ENCODE measurements at regions not wholly inside any gene's neighbourhood (a gene's known extent, or its start where the extent isn't known, plus 50 kb on each side); places are given as distances from the start of the nearest gene placed in this dataset.
"Not testable (repeated sequence)": the region's sequence is repeated elsewhere in the genome, so short reads cannot be mapped to it uniquely, and the experiment has no call there.

- 65% methylated on average over 2 of the region's 4 CpGs for WGBS (ENCODE audit: insufficient coverage)
Observed at GRCh38 chr5:44160369-44160768, 228.9 kb downstream of the FGF10 start.

DNA sequence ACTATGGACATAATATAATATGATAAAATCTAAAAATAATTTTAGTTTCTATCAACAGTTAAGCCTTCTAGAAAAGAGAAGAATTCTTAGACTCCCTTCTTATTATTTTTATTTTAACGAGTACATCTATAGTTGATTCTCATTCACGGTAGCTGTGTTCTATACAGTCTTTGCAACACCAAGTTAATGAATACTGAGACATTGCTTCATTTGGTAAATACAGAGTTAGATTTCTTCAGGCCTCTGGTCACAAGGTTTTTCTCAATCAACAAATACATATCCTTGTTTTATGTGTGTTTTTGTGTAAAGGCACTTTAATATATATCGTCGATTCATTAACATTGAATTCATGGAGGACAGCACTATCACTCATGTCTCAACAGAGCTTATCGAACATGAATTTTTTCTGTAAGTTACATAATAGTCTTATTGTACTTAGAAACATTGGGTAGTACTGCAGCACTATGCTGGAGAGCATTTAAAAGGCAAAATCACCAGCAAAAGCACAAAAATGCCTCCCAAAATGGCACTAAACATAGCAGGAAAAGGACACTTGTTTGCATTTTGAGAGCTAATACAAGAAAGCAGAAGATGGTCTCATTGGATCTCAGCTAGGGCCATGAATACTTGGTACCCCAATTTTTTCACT, 239.0 kb downstream of the FGF10 start:
- CTCF ChIA-PET: no interaction called here

More at GRCh38 chr5:44160369-44160768, 228.9 kb downstream of the FGF10 start:
- Histone ChIP-seq H3K27me3 (replicated peaks in 2 of 5; ENCODE audit: control insufficient read depth in 4 of 5, insufficient read depth in 5 of 5, low read length in 4 of 5) (no peaks in the 10 kb centered on the region), H3K27ac (ENCODE audit: insufficient read depth in 1 of 2, low read depth in 1 of 2, low read length in 2 of 2, poor library complexity in 1 of 2, severe bottlenecking in 2 of 2) (no peak overlapping the region), H3K4me1 (ENCODE audit: control extremely low read depth in 1 of 4, control insufficient read depth in 4 of 4, insufficient read depth in 4 of 4, low read length in 3 of 4) (no peaks in the 10 kb centered on the region), H3K4me3 (ENCODE audit: control insufficient read depth in 1 of 7, extremely low read depth in 1 of 7, insufficient read depth in 4 of 7, low read depth in 2 of 7, low read length in 6 of 7) (no peak overlapping the region), H3K9me3 (ENCODE audit: control extremely low read depth in 1 of 5, control insufficient read depth in 4 of 5, insufficient read depth in 2 of 5, low read depth in 1 of 5, low read length in 4 of 5) (peaks cover 2 to 23% (median 6%) of the 10 kb centered on the region in 5 experiments), H3K36me3 (ENCODE audit: control insufficient read depth in 4 of 4, insufficient read depth in 4 of 4, low read length in 3 of 4) (no peaks in the 10 kb centered on the region)
- POLR2A ChIA-PET: no interaction called here
- CTCF ChIA-PET: no interaction called here
- DNase-seq: no peak

DNA sequence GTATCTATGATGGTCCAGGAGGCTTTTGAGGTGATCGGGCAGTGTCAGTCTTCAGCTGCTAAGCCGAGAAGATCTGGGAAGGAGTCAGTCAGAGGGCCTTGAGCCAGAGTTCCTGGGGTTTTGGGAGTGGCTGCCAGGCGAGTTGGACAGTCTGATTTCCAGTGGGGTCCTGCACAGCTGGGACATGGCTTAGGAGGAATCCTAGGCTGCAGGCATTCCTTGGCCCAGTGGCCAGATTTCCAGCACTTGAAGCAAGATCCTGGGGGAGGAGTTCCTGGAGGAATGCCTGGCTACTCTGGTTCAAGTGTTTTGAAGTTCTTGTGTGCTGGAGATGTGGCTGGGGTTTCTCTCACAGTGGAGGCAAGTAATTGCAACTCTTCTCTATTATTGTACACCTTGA, 271.3 kb downstream of the FGF10 start:
- WGBS (ENCODE audit: insufficient coverage): 89% methylated on average over 3 of the region's 3 CpGs
- H3K4me1 ChIP-seq (ENCODE audit: control extremely low read depth in 1 of 4, control insufficient read depth in 4 of 4, insufficient read depth in 4 of 4, low read length in 3 of 4); H3K9me3 ChIP-seq (ENCODE audit: control extremely low read depth in 1 of 5, control insufficient read depth in 4 of 5, insufficient read depth in 2 of 5, low read depth in 1 of 5, low read length in 4 of 5); H3K4me3 ChIP-seq (ENCODE audit: control insufficient read depth in 1 of 7, extremely low read depth in 1 of 7, insufficient read depth in 4 of 7, low read depth in 2 of 7, low read length in 6 of 7); POLR2A ChIA-PET; CTCF ChIA-PET; DNase-seq; H3K36me3 ChIP-seq (ENCODE audit: control insufficient read depth in 4 of 4, insufficient read depth in 4 of 4, low read length in 3 of 4); H3K27ac ChIP-seq (ENCODE audit: insufficient read depth in 1 of 2, low read depth in 1 of 2, low read length in 2 of 2, poor library complexity in 1 of 2, severe bottlenecking in 2 of 2); H3K27me3 ChIP-seq (replicated peaks in 2 of 5; ENCODE audit: control insufficient read depth in 4 of 5, insufficient read depth in 5 of 5, low read length in 4 of 5): not testable (repeated sequence)

More for the DNA sequence above, 239.0 kb downstream of the FGF10 start:
- POLR2A ChIA-PET: no interaction called here
- no peaks in the 10 kb centered on the region for H3K27me3 ChIP-seq (replicated peaks in 2 of 5; ENCODE audit: control insufficient read depth in 4 of 5, insufficient read depth in 5 of 5, low read length in 4 of 5)
- H3K36me3 ChIP-seq (ENCODE audit: control insufficient read depth in 4 of 4, insufficient read depth in 4 of 4, low read length in 3 of 4): no peaks in the 10 kb centered on the region
- WGBS (ENCODE audit: insufficient coverage): no CpG with 5 or more reads among the region's 5 CpGs
- H3K4me3 ChIP-seq (ENCODE audit: control insufficient read depth in 1 of 7, extremely low read depth in 1 of 7, insufficient read depth in 4 of 7, low read depth in 2 of 7, low read length in 6 of 7): no peak overlapping the region
- H3K9me3 ChIP-seq (ENCODE audit: control extremely low read depth in 1 of 5, control insufficient read depth in 4 of 5, insufficient read depth in 2 of 5, low read depth in 1 of 5, low read length in 4 of 5): peaks cover 0 to 13% (median 0%) of the 10 kb centered on the region in 5 experiments
- H3K4me1 ChIP-seq (ENCODE audit: control extremely low read depth in 1 of 4, control insufficient read depth in 4 of 4, insufficient read depth in 4 of 4, low read length in 3 of 4): no peaks in the 10 kb centered on the region
- H3K27ac ChIP-seq (ENCODE audit: insufficient read depth in 1 of 2, low read depth in 1 of 2, low read length in 2 of 2, poor library complexity in 1 of 2, severe bottlenecking in 2 of 2): no peak overlapping the region
- DNase-seq: no peak

GRCh38 chr5:44108232-44108631, 281.0 kb downstream of the FGF10 start:
- POLR2A ChIA-PET; H3K36me3 ChIP-seq (ENCODE audit: control insufficient read depth in 4 of 4, insufficient read depth in 4 of 4, low read length in 3 of 4); H3K27me3 ChIP-seq (replicated peaks in 2 of 5; ENCODE audit: control insufficient read depth in 4 of 5, insufficient read depth in 5 of 5, low read length in 4 of 5); H3K4me1 ChIP-seq (ENCODE audit: control extremely low read depth in 1 of 4, control insufficient read depth in 4 of 4, insufficient read depth in 4 of 4, low read length in 3 of 4); H3K27ac ChIP-seq (ENCODE audit: insufficient read depth in 1 of 2, low read depth in 1 of 2, low read length in 2 of 2, poor library complexity in 1 of 2, severe bottlenecking in 2 of 2); H3K4me3 ChIP-seq (ENCODE audit: control insufficient read depth in 1 of 7, extremely low read depth in 1 of 7, insufficient read depth in 4 of 7, low read depth in 2 of 7, low read length in 6 of 7); DNase-seq: not testable (repeated sequence)
- WGBS (ENCODE audit: insufficient coverage): 59% methylated on average over 5 of the region's 5 CpGs
- CTCF ChIA-PET: interaction anchor here (1.2 kb wide), 1 partner anchor 337 kb away, joined by 3 read pairs; no protein-coding TSS in a partner anchor
- H3K9me3 ChIP-seq (ENCODE audit: control extremely low read depth in 1 of 5, control insufficient read depth in 4 of 5, insufficient read depth in 2 of 5, low read depth in 1 of 5, low read length in 4 of 5): peaks cover 0 to 13% (median 4%) of the 10 kb centered on the region in 5 experiments

GRCh38 chr5:44099643-44100042, 289.6 kb downstream of the FGF10 start:
- no peak for DNase-seq
- Histone ChIP-seq H3K36me3 (ENCODE audit: control insufficient read depth in 4 of 4, insufficient read depth in 4 of 4, low read length in 3 of 4) (no peaks in the 10 kb centered on the region), H3K27me3 (replicated peaks in 2 of 5; ENCODE audit: control insufficient read depth in 4 of 5, insufficient read depth in 5 of 5, low read length in 4 of 5) (no peaks in the 10 kb centered on the region), H3K9me3 (ENCODE audit: control extremely low read depth in 1 of 5, control insufficient read depth in 4 of 5, insufficient read depth in 2 of 5, low read depth in 1 of 5, low read length in 4 of 5) (no peaks in the 10 kb centered on the region), H3K4me1 (ENCODE audit: control extremely low read depth in 1 of 4, control insufficient read depth in 4 of 4, insufficient read depth in 4 of 4, low read length in 3 of 4) (no peaks in the 10 kb centered on the region), H3K27ac (ENCODE audit: insufficient read depth in 1 of 2, low read depth in 1 of 2, low read length in 2 of 2, poor library complexity in 1 of 2, severe bottlenecking in 2 of 2) (no peak overlapping the region), H3K4me3 (ENCODE audit: control insufficient read depth in 1 of 7, extremely low read depth in 1 of 7, insufficient read depth in 4 of 7, low read depth in 2 of 7, low read length in 6 of 7) (no peak overlapping the region)
- no CpG with 5 or more reads among the region's 2 CpGs for WGBS (ENCODE audit: insufficient coverage)
- ChIA-PET CTCF (interaction anchor here (1.1 kb wide), 1 partner anchor 8 kb away, joined by 3 read pairs; no protein-coding TSS in a partner anchor), POLR2A (no interaction called here)

GRCh38 chr5:44089424-44090144, 299.6 kb downstream of the FGF10 start:
- Histone ChIP-seq H3K4me1 (ENCODE audit: control extremely low read depth in 1 of 4, control insufficient read depth in 4 of 4, insufficient read depth in 4 of 4, low read length in 3 of 4) (no peaks in the 10 kb centered on the region), H3K27ac (ENCODE audit: insufficient read depth in 1 of 2, low read depth in 1 of 2, low read length in 2 of 2, poor library complexity in 1 of 2, severe bottlenecking in 2 of 2) (no peak overlapping the region), H3K9me3 (ENCODE audit: control extremely low read depth in 1 of 5, control insufficient read depth in 4 of 5, insufficient read depth in 2 of 5, low read depth in 1 of 5, low read length in 4 of 5) (no peaks in the 10 kb centered on the region), H3K36me3 (ENCODE audit: control insufficient read depth in 4 of 4, insufficient read depth in 4 of 4, low read length in 3 of 4) (no peaks in the 10 kb centered on the region), H3K27me3 (replicated peaks in 2 of 5; ENCODE audit: control insufficient read depth in 4 of 5, insufficient read depth in 5 of 5, low read length in 4 of 5) (no peaks in the 10 kb centered on the region), H3K4me3 (ENCODE audit: control insufficient read depth in 1 of 7, extremely low read depth in 1 of 7, insufficient read depth in 4 of 7, low read depth in 2 of 7, low read length in 6 of 7) (no peak overlapping the region)
- ChIA-PET POLR2A (no interaction called here), CTCF (no interaction called here)
- DNase-seq: no peak
- WGBS (ENCODE audit: insufficient coverage): 17% methylated on average over 1 of the region's 1 CpG

GRCh38 chr5:44085083-44085482, 304.1 kb downstream of the FGF10 start:
- Histone ChIP-seq H3K36me3 (ENCODE audit: control insufficient read depth in 4 of 4, insufficient read depth in 4 of 4, low read length in 3 of 4) (no peaks in the 10 kb centered on the region), H3K27ac (ENCODE audit: insufficient read depth in 1 of 2, low read depth in 1 of 2, low read length in 2 of 2, poor library complexity in 1 of 2, severe bottlenecking in 2 of 2) (no peak overlapping the region), H3K9me3 (ENCODE audit: control extremely low read depth in 1 of 5, control insufficient read depth in 4 of 5, insufficient read depth in 2 of 5, low read depth in 1 of 5, low read length in 4 of 5) (no peaks in the 10 kb centered on the region), H3K4me1 (ENCODE audit: control extremely low read depth in 1 of 4, control insufficient read depth in 4 of 4, insufficient read depth in 4 of 4, low read length in 3 of 4) (no peaks in the 10 kb centered on the region), H3K27me3 (replicated peaks in 2 of 5; ENCODE audit: control insufficient read depth in 4 of 5, insufficient read depth in 5 of 5, low read length in 4 of 5) (no peaks in the 10 kb centered on the region), H3K4me3 (ENCODE audit: control insufficient read depth in 1 of 7, extremely low read depth in 1 of 7, insufficient read depth in 4 of 7, low read depth in 2 of 7, low read length in 6 of 7) (no peak overlapping the region)
- no peak for DNase-seq
- ChIA-PET CTCF (no interaction called here), POLR2A (no interaction called here)

Measured in common myeloid progenitor, CD34-positive (primary cell).